HG03571 (cell line): ENCODE measurements at regions not wholly inside any gene's neighbourhood (a gene's known extent, or its start where the extent isn't known, plus 50 kb on each side); places are given as distances from the start of the nearest gene placed in this dataset.
"Not testable (repeated sequence)": the region's sequence is repeated elsewhere in the genome, so short reads cannot be mapped to it uniquely, and the experiment has no call there.

Experiments used
- ATAC-seq: cut with Tn5 transposase; IDR thresholded peaks from one replicate; pipeline ENCODE4 v1.9.1; 2021; ENCODE audit not compliant: unreplicated experiment

DNA sequence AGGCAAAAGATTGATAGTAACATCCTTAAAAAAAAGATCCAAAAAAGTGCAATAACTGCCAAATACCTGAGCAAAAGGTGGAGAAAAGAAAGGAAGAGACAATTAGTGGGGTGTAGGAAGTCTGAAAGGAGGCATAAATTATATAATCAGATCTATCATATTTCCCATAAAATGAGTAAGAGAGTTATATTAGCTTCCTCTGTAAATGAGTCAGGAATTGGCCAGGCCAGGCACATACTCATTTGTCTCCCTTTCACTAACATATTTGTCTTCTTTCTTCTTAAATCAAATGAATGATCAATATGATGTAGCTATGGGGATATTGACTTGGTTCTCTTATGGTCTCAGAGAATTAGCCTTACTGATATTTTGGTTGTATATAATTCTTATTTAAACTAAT is 292.3 kb upstream of the CADM2 start:
- ATAC-seq = no peak

DNA sequence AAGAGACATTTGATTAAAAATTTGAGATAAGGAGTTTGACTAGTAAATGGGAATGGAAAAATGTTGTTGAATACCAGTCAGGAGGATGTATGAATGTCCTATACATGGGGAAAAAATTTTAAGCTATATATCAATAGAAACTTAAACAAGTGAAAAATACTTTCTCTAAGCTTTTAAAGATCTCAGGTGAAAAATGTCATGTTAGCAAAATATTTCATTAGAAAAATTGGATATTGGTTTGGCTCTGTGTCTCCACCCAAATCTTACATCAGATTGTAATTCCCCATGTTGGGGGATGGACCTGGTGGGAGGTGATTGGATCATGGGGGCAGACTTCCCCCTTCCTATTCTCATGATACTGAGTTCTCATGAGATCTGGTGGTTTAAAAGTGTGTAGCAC is 279.6 kb upstream of the CADM2 start:
- ATAC-seq = no peak

DNA sequence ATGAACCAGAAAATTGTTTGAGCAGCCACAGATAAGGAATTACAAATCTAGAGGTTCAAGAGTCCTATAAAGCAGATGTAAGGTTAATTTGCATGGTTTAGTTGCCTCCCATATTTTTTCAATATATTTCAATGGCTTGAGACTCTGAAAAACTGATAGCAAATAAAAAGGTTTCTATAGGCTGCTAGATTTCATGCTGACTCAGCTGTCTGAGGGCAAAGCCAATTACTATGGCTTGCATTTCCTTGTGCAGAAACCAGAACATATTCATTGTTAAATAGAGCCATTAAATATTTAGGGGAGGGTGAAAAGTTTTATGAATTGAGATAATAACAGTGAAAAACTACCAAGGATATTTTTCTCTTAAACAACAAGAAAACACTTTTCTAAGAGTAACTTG is 278.1 kb upstream of the CADM2 start:
- ATAC-seq = no peak

DNA sequence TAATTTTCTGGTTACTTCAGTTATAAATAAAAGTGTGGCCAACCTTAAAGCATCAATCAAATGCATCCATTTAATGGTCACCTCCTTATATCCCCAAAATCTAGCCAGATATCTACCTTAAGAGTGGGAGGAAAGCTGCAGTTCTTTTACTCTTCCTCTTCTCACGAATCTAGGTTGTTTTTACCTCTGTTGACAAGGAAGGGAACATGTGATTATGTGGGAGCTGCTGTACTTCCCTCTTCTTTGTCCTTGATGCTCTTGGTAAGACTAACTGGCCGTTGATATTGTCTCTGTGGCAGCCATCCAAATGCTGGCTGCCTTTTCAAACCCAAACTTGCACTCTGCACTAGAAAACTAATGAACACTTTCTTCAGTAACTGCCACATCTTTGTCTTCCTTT is 275.3 kb upstream of the CADM2 start:
- ATAC-seq = no peak

DNA sequence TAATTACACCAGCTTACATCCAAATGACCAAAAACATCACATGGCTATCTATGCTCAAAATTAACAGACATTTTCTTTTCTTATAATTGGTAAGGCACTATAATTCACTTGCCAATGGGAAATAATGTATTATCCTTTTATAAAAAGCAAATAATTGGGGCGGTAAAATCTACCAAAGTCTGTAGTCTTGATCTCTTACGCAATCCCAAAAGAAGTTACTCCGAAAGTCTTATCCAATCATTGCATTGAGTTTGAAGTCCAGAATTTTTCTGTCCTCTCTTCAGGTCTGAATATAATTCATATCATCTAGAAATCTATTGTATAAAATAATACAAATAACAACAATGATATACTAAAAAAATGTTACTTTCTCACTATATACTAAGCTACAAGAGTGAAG is 273.3 kb upstream of the CADM2 start:
- no peak for ATAC-seq

DNA sequence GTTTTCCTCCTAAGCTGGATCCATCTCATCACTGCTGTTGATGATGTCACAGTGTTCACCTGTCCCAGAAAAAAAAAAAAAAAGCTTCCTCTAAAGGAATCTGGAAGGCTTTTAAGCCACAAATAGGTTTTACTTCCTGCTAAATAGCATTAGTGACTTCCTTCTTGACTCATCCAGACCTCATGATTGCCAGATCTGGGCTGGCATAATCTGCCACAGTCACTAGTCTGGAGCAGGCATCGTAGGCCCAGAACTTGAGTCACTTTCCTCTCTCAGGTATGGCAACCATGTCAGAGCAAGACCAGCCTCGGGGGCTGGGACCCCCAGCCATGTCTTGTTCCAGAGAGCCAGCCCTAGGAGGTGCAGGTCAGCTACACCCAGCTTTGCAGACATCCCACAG is 266.5 kb upstream of the CADM2 start:
- ATAC-seq = no peak

DNA sequence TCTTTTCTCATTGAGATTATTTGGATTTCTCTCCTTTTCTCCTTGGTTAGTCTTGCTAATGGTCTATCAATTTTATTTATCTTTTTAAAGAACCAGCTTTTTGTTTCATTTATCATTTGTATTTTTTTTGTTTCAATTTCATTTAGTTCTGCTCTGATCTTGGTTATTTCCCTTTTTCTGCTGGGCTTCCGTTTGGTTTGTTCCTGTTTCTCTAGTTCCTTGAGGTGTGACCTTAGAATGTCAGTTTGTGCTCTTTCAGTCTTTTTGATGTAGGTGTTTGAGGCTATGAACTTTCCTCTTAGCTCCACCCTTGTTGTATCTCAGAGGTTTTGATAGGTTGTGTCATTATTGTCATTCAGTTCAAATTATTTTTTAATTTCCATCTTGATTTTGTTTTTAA is 248.5 kb upstream of the CADM2 start:
- ATAC-seq = not testable (repeated sequence)

DNA sequence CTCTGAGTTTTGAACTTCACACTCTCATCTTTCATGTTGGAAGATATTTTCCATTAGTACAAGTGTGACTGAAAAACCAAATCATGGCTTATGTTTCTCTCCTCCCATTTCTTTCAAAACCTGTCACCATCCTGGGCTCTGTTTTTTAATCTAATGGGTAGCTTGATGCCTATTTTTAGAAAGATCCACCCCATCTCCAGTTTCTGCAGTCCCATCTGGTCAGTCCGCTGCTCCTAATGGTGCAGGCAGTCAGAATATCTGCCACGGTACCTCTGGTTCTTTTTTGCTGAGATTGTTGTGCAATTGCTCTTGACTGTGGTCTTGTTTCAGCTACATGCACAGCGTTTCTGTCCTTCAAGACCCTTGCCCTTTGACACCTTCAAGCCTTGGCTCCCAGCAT is 240.9 kb upstream of the CADM2 start:
- ATAC-seq = no peak

DNA sequence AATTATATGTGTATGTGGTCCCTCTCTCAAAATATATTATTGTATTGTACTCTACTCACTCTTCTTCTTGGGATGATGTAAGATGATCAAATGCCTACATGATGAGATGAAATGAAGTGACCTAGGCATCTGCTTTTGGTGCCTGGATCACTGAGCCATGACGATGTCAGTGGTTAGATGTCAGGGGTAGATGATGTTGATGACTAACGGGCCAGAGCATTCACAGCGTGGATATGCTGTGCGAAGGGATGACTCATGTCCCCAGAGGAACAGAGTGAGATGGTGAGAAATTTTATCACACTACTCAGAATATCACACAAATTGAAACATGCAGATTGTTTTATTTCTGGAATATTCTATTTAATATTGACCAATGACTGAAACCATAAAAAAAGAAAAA is 233.9 kb upstream of the CADM2 start:
- no peak for ATAC-seq

DNA sequence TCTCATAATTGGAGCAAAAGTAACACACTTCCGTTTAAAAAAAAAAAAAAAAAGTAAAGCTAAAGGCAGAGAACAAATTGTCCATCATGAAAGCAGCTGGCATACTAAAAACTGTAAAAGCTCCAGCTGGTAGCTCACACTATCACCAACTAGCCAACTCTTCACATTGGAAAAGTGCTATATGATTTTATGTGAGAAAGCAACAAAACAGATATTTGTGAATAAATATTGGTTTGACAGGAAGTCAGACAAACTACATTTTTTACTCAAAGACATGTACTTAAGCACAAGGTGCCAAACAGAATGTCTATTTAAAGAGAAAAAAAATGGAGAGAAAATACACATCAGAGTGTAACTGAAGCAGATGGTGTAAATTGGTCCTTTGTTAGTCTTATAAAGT is 231.2 kb upstream of the CADM2 start:
- ATAC-seq = no peak

DNA sequence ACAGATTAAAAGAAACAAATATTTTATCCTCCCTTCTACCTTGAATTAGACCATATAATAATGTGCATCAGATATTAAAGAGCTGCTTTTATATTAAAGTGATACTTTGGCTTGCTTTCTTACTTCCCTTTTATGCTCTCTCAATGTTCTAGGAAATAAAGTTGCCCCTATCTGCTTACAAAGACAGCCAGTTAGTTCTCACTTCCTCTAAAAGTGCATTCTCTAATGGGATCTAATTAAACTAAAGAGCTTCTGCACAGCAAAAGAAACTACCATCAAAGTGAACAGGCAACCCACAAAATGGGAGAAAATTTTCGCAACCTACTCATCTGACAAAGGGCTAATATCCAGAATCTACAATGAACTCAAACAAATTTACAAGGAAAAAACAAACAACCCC is 224.1 kb upstream of the CADM2 start:
- not testable (repeated sequence) for ATAC-seq

DNA sequence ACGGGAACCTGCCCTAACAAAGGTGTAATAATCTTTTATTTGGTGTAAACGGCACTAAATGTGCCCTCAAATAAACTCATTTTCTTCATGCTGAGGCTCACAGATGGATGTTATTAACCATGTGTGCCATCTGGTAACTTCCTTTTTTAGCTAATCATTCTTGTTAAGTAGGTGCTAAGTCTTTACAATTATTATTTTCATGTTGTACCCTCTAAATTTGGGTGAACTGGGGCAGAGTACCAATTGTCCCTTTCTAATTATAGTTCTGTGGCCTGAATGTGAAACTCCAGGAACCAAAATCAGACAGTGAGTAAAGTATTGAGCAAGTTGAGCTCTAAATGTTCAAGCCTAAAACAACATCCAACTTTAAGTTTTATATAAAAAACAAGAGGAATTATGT is 220.7 kb upstream of the CADM2 start:
- no peak for ATAC-seq

DNA sequence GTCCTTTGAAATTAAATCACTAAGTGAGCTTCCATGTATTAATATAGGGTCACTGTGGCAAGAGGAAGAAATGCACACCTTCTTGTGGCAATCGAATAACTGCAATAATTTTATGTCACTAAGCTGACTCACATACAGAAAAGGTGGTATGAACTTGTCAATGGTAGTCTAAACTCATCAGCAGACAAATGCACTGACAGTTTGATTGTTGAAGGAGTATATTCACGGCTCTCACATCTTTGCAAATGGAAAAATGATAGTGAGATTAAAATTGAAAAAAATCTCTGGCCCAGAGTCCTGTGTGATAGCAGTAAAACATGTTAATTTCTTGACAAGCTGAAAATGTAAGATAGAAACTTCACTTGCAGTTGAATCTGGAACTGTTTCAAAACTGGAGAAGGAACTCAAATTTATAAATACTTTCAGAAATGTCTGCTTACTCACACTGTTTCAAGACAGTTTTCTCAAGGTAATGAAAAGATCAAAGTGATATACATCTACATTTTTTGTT is 215.8 kb upstream of the CADM2 start:
- no peak for ATAC-seq

DNA sequence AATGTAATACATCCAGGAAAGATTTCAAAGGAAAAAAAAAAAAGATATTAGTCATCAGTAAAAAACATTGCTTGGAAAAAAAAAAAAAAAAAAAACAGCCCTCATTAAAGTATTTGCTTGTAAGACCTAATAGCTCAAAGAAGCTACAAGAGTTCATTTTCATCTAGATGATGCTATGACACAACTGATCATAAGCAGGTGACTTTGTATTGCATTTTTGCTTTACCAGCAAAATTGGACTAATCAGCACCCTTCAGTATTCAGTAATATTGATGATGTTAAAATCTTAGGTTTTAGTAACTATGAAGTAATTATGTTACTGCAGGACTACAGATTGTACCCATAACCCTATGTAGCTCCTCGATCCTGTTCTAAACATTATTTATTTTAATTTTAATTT is 214.7 kb upstream of the CADM2 start:
- ATAC-seq = no peak

DNA sequence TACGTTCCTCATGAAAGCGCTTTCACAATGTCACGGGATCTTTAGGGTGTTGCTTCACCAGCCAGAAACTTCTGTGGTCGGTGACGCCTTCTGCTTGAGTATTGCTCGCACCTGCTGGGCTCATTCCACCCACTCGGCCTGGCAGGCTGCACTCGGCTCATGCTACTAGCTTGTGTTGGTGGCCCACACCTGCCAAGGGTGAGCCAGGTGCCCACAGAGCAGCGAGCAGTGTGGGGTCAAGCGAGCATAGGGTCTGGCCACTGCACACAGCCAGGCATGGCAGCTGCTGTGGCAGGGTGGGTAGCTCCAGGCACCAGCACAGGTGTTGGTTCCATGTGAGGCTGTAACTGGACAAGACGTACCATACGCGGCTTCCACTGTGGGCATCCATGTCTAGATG is 202.9 kb upstream of the CADM2 start:
- no peak for ATAC-seq

DNA sequence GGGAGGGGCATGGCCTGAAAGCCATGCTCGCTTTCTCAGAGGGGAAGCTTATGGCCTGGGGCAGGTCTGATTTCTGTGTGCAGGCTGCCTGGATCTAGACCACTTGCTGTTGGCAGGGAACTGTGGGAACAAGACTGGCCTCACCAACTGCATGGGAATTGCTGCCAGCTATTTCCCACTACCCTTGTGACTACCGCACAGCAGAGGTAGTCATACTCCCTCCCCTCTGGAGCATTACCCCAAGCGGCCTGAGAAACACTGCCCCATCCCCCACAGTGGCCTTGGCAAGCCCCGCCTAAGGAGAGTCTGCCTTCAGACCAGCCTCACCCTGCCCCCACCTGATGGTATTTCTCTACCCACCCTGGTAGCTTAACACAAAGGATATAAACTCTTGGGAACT is 199.4 kb upstream of the CADM2 start:
- no peak for ATAC-seq

DNA sequence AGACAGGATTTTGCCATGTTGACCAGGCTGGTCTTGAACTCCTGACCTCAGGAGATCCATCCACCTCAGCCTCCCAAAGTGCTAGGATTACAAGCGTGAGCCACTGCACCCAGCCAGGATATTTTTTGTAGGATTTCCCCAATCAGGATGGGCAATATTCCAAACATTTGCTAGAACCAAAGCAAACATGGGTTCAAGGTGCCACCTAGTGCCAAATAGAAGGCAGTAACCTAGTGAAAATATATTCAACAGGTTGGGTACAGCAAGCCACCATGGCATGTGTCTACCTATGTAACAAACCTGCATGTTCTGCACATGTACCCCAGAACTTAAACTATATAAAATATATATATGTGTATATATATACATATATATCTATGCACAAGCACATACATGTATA is 185.9 kb upstream of the CADM2 start:
- ATAC-seq = no peak

DNA sequence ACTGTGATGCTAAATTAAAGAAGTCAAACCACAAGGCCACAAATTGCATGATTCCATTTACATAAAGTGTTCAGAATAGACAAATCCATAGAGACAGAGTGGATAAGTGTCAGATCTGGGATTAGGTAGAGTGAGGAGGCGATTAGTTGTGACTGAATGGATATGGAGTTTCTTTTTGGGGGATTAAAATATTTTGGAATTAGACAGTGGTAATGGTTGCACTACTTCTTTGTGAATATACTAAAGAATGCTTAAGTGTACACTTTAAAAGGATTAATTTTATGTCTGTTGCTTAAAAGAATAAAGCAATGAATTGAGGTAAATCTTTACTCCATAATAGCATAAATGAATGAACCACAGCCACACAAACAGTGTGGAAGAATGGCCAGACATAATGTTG is 175.5 kb upstream of the CADM2 start:
- ATAC-seq = no peak

DNA sequence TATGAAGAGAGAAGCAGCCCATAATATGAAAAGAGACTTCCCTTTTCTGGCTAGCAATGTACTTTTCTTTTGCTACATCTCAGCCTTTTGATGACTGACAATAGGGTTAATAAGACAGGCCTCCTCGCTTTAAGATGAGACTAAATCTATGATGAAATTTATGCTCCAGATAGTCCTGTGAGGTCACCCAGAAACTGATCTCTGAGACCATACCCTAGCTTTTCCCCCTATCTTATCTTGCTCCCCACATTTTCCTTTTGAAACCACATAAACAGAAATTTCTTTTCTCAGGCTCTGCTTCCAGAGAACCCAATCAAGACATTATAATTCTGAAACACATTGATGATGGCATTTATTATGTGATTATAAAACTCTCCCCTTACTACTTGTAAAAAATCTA is 168.8 kb upstream of the CADM2 start:
- no peak for ATAC-seq

DNA sequence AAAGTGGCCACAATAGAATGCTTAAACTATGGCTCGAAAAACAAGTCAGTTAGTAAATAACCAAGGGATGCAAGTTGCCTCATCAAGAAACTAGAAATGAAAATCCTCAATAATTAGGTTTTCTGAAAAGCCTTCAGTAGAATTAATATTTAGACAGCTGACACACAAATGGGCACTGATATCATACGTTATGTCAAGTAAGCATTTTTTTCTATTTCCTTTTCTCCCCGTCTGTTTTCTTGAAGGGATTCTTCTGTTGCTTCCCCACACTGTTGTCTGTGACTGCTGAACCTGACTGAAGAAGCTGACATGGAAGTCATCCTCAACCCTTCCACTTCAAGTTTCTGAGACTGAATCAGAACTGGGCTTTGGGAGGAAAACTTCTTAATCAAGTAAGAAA is 151.8 kb upstream of the CADM2 start:
- no peak for ATAC-seq

DNA sequence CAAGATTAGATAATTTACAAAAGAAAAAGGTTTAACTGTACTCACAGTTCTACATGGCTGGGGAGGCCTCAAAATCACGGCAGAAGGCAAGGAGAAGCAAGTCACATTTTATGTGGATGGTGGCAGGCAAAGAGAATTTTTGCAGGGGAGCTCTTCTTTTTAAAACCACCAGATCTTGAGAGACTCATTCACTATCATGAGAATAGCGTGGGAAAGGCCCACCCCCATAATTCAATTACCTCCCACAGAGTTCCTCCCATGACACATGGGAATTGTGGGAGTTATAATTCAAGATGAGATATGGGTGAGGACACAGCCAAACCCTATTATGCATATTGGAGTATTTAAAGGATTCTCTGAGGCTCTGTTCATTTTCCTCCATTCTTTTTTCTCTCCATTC is 138.7 kb upstream of the CADM2 start:
- no peak for ATAC-seq

DNA sequence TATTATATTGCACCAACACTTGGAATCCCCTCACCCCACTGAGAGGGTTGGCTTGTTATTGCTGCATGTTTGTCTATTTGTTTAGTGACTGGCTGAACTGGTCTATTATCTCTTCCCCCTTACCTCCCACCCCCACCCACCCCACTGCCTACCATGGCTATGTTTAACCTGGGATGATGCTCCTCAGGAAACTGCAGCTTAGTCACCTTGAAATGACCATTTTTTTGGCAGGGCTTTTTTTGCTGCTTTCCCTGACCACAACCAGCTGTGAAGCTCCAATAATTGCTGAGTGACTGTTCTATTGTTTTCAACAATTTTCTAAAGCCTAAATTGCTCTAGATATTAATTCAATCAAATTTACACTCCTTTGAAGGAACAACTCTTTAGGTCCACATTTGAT is 137.9 kb upstream of the CADM2 start:
- ATAC-seq = no peak

DNA sequence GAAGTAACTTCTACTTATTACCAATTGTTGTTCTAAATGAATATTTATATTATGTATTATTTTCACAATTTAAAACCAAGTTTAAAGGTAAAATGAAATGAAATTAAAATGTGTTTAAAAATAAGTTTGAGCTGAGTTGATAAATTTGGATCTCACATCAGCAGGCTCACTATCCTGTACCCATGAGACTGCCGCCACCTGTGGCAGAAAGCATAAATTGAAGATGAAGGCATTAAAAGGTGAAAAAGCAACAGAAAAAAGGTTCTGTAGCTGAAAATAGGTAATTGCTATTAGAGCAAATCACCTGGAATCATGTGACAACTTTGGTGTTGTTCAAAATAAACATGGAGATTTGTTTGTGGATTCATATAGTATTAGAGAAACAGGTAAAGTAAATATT is 133.0 kb upstream of the CADM2 start:
- no peak for ATAC-seq

DNA sequence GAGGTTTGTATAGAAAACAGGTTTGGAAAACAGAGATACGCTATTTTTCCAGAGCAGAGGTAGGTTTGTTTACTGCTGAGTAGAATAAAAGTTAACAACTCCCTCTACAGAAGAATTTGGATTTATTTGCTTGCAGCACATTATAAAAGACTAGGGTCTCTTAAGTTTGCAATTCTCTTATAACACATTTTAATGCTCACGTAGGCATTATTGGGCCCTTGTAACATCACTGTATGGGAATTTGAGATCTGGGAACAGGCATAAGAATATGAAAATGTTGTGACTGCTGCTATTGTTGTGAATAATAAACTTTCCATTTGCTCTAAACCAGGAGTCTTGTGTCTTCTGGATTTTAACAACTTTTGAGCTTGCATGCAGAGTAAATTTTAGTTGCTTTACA is 128.3 kb upstream of the CADM2 start:
- no peak for ATAC-seq
